K562 (cell line): ENCODE measurements at regions not wholly inside any gene's neighbourhood (a gene's known extent, or its start where the extent isn't known, plus 50 kb on each side); places are given as distances from the start of the nearest gene placed in this dataset.

Source experiments
- ATAC-seq: fragments of 200-7000 bp; cut with Tn5 transposase; 3 replicates; pipeline ENCODE4 v1.9.1; 2020; ENCODE audit warnings: moderate library complexity
- BruUV-seq: library from RNA; stranded (reverse); fragments of 400-500 nt; replicated peaks from 2 replicates; lab custom pipeline; 2021; lab: Mats Ljungman, UMichigan
- CTCF ChIA-PET: fragments of 300-600 bp; formaldehyde crosslinking; extraction: SDS; loops from one replicate; lab custom pipeline; 2021; ENCODE audit warnings: low intra/inter-chr PET ratio; lab: Yijun Ruan, JAX
- POLR2A ChIA-PET: fragments of 300-600, 350-650 bp; sonication (Branson Sonifier 250); formaldehyde crosslinking; extraction: SDS; loops from one replicate; lab custom pipeline; 2021; ENCODE audit warnings: antibody characterized with exemption, inconsistent platforms; lab: Yijun Ruan, JAX
- DNase-seq, 4 experiments: peaks; one replicate each; pipeline versions ENCODE4 v3.0.0 to v3.0.0-alpha.2; 2011 to 2018; ENCODE audit warnings: low spot score in 3 of 4, mixed read lengths in 3 of 4; ENCODE audit errors: extremely low read depth in 1 of 4
- FAIRE-seq: peaks from 2 replicates; lab custom pipeline; 2011; peaks lifted over from hg19 to GRCh38; lab: Jason Lieb, UNC
- H2AFZ ChIP-seq: 2 replicates; pipeline ENCODE4 v1.6.0; 2011; ENCODE audit warnings: low read depth, low read length, control low read depth, inconsistent platforms
- H3K27ac ChIP-seq: fragments of 200-600 bp; 3 replicates; pipeline ENCODE4 v1.8.0; 2011; ENCODE audit warnings: low read depth, mild to moderate bottlenecking, control low read depth, inconsistent platforms, low read length, moderate library complexity, mixed read lengths; ENCODE audit errors: extremely low read depth
- H3K27me3 ChIP-seq, 2 experiments: fragments of 300-600 bp in 1 of 2; 2 replicates in 1 of 2; 3 replicates in 1 of 2; pipeline versions ENCODE4 v1.6.0 to v1.8.0; 2011; ENCODE audit warnings: inconsistent platforms in 2 of 2, low read length in 2 of 2, mild to moderate bottlenecking in 1 of 2, mixed read lengths in 1 of 2, moderate library complexity in 1 of 2; ENCODE audit not compliant: control insufficient read depth in 2 of 2, insufficient read depth in 2 of 2
- H3K36me3 ChIP-seq: fragments of 300-600 bp; 3 replicates; pipeline ENCODE4 v1.8.0; 2011; ENCODE audit warnings: mild to moderate bottlenecking, low read length, inconsistent platforms; ENCODE audit not compliant: control insufficient read depth, insufficient read depth
- H3K4me1 ChIP-seq, 2 experiments: fragments of 200-600 bp in 1 of 2; replicated peaks in 1 of 2; 2 replicates in 1 of 2; 3 replicates in 1 of 2; pipeline versions ENCODE4 v1.5.1 to v1.8.0; 2011; ENCODE audit warnings: inconsistent platforms in 2 of 2, low read length in 2 of 2, mild to moderate bottlenecking in 1 of 2, mixed read lengths in 1 of 2, moderate library complexity in 1 of 2; ENCODE audit not compliant: control insufficient read depth in 2 of 2, insufficient read depth in 2 of 2
- H3K4me2 ChIP-seq: 2 replicates; pipeline ENCODE4 v1.6.1; 2011; ENCODE audit warnings: low read length, control low read depth, inconsistent platforms, mixed read lengths; ENCODE audit not compliant: insufficient read depth
- H3K4me3 ChIP-seq: fragments of 200-600 bp; sonication (generic), shearing (Covaris generic); 2 replicates; pipeline ENCODE4 v1.5.1; 2016; ENCODE audit warnings: control low read depth, inconsistent platforms
- H3K79me2 ChIP-seq: fragments of 200-600 bp; 3 replicates; pipeline ENCODE4 v1.8.0; 2011; ENCODE audit warnings: low read length, inconsistent platforms; ENCODE audit not compliant: control insufficient read depth, insufficient read depth
- H3K9ac ChIP-seq, 2 experiments: 2 replicates each; pipeline versions ENCODE4 v1.6.0 to v1.6.1; 2011; ENCODE audit warnings: low read depth in 2 of 2, low read length in 2 of 2, control low read depth in 1 of 2, inconsistent platforms in 1 of 2, mild to moderate bottlenecking in 1 of 2, mixed read lengths in 1 of 2; ENCODE audit not compliant: insufficient read depth in 1 of 2
- H3K9me1 ChIP-seq: one replicate; pipeline ENCODE4 v1.6.0; 2011; ENCODE audit warnings: inconsistent platforms, mild to moderate bottlenecking, low read length, moderate library complexity; ENCODE audit not compliant: control insufficient read depth, insufficient read depth
- H3K9me3 ChIP-seq: replicated peaks from 2 replicates; pipeline ENCODE4 v1.5.1; 2011; ENCODE audit warnings: low read depth, low read length, inconsistent platforms; ENCODE audit not compliant: control insufficient read depth, insufficient read depth
- H4K20me1 ChIP-seq: replicated peaks from 2 replicates; pipeline ENCODE4 v1.6.1; 2011; ENCODE audit warnings: low read length, inconsistent platforms, mixed read lengths; ENCODE audit not compliant: control insufficient read depth, insufficient read depth
- HLTF ChIP-seq: fragments of 450-650 bp; IDR thresholded peaks from 2 replicates; pipeline ENCODE4 v1.6.1; 2016
- HNRNPUL1 ChIP-seq: fragments of 200-400 bp; formaldehyde crosslinking; IDR thresholded peaks from 2 replicates; pipeline ENCODE4 v1.6.1; 2017; ENCODE audit warnings: low read length
- KAT8 ChIP-seq: fragments of 450-650 bp; IDR thresholded peaks from 2 replicates; pipeline ENCODE4 v1.6.1; 2016; ENCODE audit warnings: low read depth, mild to moderate bottlenecking
- KDM5B ChIP-seq: fragments of 200-600 bp; sonication (generic); IDR thresholded peaks from 2 replicates; pipeline ENCODE4 v1.6.1; 2012; ENCODE audit warnings: low read depth, mild to moderate bottlenecking, moderate library complexity, low read length, control low read depth, inconsistent platforms; ENCODE audit not compliant: insufficient replicate concordance
- RNF2 ChIP-seq: sonication (generic); IDR thresholded peaks from 2 replicates; pipeline ENCODE4 v1.6.1; 2016
- SRSF9 ChIP-seq: fragments of 200-400 bp; formaldehyde crosslinking; IDR thresholded peaks from 2 replicates; pipeline ENCODE4 v1.6.1; 2017; ENCODE audit warnings: low read depth, low read length, borderline replicate concordance
- WGBS: fragments of 100-300 bp; shearing (Covaris generic); methylation state at CpG from one replicate; pipeline ENCODE4 v1.1.6; 2016; ENCODE audit warnings: low coverage, mixed read lengths; ENCODE audit not compliant: insufficient coverage; ENCODE audit errors: missing lambda C conversion rate; 5-methylcytosine and 5-hydroxymethylcytosine counted together
- in situ Hi-C: fragments of 300-500 bp; cut with MboI; formaldehyde crosslinking; loops from 4 replicates; pipeline ENCODE4 v1.15.0; 2018; ENCODE audit warnings: inconsistent platforms, mixed read lengths
- intact Hi-C: fragments of 100-400 bp; cut with micrococcal nuclease; formaldehyde crosslinking; loops from 2 replicates; pipeline ENCODE4 v1.14.2; 2022
- TF ChIP-seq, protein P1 (sequence below): fragments of 250-450 bp; sonication (Bioruptor Pico); IDR thresholded peaks from 2 replicates; pipeline ENCODE4 v1.8.0; 2021; ENCODE audit warnings: moderate library complexity, mild to moderate bottlenecking, inconsistent platforms
- TF ChIP-seq, protein P2 (sequence below): fragments of 450-650 bp; conservative IDR thresholded peaks from 2 replicates; pipeline ENCODE4 v1.6.1; 2016; ENCODE audit warnings: missing genetic modification characterization, low read depth, mild to moderate bottlenecking, control low read depth, missing compliant biosample characterization

- Histone ChIP-seq H3K36me3 (no peaks in the 10 kb centered on the region), H3K9me3 (no peaks in the 10 kb centered on the region), H3K9ac (no peak overlapping the region), H3K27ac (no peak overlapping the region), H4K20me1 (no peaks in the 10 kb centered on the region), H3K4me3 (no peak overlapping the region), H3K4me2 (no peak overlapping the region), H3K9me1 (no peaks in the 10 kb centered on the region), H3K4me1 (no peaks in the 10 kb centered on the region), H3K27me3 (no peaks in the 10 kb centered on the region), H3K79me2 (no peaks in the 10 kb centered on the region), H2AFZ (no peak overlapping the region)
- 0% methylated on average over 2 of the region's 2 CpGs for WGBS
- BruUV-seq = no TSS peak
- FAIRE-seq = no peak
- CTCF ChIA-PET = no interaction called here
- TF ChIP-seq KAT8 (no peak), HNRNPUL1 (no peak), RNF2 (no peak), SRSF9 (no peak), KDM5B (no peak), HLTF (no peak)
- TF ChIP-seq, protein P1, sequence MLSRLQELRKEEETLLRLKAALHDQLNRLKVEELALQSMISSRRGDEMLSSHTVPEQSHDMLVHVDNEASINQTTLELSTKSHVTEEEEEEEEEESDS (CRISPR knock-in tag) = no peak
- TF ChIP-seq, protein P2, sequence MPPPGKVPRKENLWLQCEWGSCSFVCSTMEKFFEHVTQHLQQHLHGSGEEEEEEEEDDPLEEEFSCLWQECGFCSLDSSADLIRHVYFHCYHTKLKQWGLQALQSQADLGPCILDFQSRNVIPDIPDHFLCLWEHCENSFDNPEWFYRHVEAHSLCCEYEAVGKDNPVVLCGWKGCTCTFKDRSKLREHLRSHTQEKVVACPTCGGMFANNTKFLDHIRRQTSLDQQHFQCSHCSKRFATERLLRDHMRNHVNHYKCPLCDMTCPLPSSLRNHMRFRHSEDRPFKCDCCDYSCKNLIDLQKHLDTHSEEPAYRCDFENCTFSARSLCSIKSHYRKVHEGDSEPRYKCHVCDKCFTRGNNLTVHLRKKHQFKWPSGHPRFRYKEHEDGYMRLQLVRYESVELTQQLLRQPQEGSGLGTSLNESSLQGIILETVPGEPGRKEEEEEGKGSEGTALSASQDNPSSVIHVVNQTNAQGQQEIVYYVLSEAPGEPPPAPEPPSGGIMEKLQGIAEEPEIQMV (tag) = no peak
- POLR2A ChIA-PET = no interaction called here
- ATAC-seq = no peak
- intact Hi-C loops (no loop called here), in situ Hi-C loops (no loop called here)
- DNase-seq = no peak
Measured at GRCh38 chr12:86333955-86334522, 77.8 kb upstream of the MGAT4C start.
